ENCODE measurements at regions not wholly inside any gene's neighbourhood (a gene's known extent, or its start where the extent isn't known, plus 50 kb on each side); places are given as distances from the start of the nearest gene placed in this dataset.

- TF ChIP-seq POLR2AphosphoS5 (IDR thresholded peaks at IDR 0.05; ENCODE audit: low read depth, low read length): no peak
- no peak for TF ChIP-seq FOXP2 (optimal IDR thresholded peaks at IDR 0.05; ENCODE audit: borderline replicate concordance, extremely low read depth, extremely low read length, insufficient read depth)
- no peak for TF ChIP-seq REST (IDR thresholded peaks at IDR 0.05; ENCODE audit: insufficient read depth in 1 of 2, low read depth in 2 of 2, low read length in 2 of 2)
- no peak for TF ChIP-seq TAF1 (IDR thresholded peaks at IDR 0.05; ENCODE audit: borderline replicate concordance, insufficient read depth, low read length)
- no peak for TF ChIP-seq SIN3A (IDR thresholded peaks at IDR 0.05; ENCODE audit: borderline replicate concordance, insufficient read depth, low read length)
Measured at GRCh38 chrX:5290635-5291034, 938.0 kb downstream of the NLGN4X start.

- TF ChIP-seq POLR2AphosphoS5 (IDR thresholded peaks at IDR 0.05; ENCODE audit: low read depth, low read length): no peak
- TF ChIP-seq SIN3A (IDR thresholded peaks at IDR 0.05; ENCODE audit: borderline replicate concordance, insufficient read depth, low read length): no peak
- TF ChIP-seq TAF1 (IDR thresholded peaks at IDR 0.05; ENCODE audit: borderline replicate concordance, insufficient read depth, low read length): no peak
Measured at GRCh38 chrX:5278908-5279307, 949.8 kb downstream of the NLGN4X start.

- TF ChIP-seq TAF1 (IDR thresholded peaks at IDR 0.05; ENCODE audit: borderline replicate concordance, insufficient read depth, low read length) (no peak), POLR2AphosphoS5 (IDR thresholded peaks at IDR 0.05; ENCODE audit: low read depth, low read length) (no peak), SIN3A (IDR thresholded peaks at IDR 0.05; ENCODE audit: borderline replicate concordance, insufficient read depth, low read length) (no peak), FOXP2 (optimal IDR thresholded peaks at IDR 0.05; ENCODE audit: borderline replicate concordance, extremely low read depth, extremely low read length, insufficient read depth) (no peak), REST (IDR thresholded peaks at IDR 0.05; ENCODE audit: insufficient read depth in 1 of 2, low read depth in 2 of 2, low read length in 2 of 2) (no peak)
Measured at GRCh38 chrX:5265324-5265850, 963.3 kb downstream of the NLGN4X start.

- no peak for TF ChIP-seq SIN3A (IDR thresholded peaks at IDR 0.05; ENCODE audit: borderline replicate concordance, insufficient read depth, low read length)
- no peak for TF ChIP-seq FOXP2 (optimal IDR thresholded peaks at IDR 0.05; ENCODE audit: borderline replicate concordance, extremely low read depth, extremely low read length, insufficient read depth)
- no peak for TF ChIP-seq POLR2AphosphoS5 (IDR thresholded peaks at IDR 0.05; ENCODE audit: low read depth, low read length)
- no peak for TF ChIP-seq REST (IDR thresholded peaks at IDR 0.05; ENCODE audit: insufficient read depth in 1 of 2, low read depth in 2 of 2, low read length in 2 of 2)
- TF ChIP-seq TAF1 (IDR thresholded peaks at IDR 0.05; ENCODE audit: borderline replicate concordance, insufficient read depth, low read length): no peak
Measured at GRCh38 chrX:5250106-5250505, 978.6 kb downstream of the NLGN4X start.

- TF ChIP-seq SIN3A (IDR thresholded peaks at IDR 0.05; ENCODE audit: borderline replicate concordance, insufficient read depth, low read length) (no peak), FOXP2 (optimal IDR thresholded peaks at IDR 0.05; ENCODE audit: borderline replicate concordance, extremely low read depth, extremely low read length, insufficient read depth) (no peak), TAF1 (IDR thresholded peaks at IDR 0.05; ENCODE audit: borderline replicate concordance, insufficient read depth, low read length) (no peak), POLR2AphosphoS5 (IDR thresholded peaks at IDR 0.05; ENCODE audit: low read depth, low read length) (no peak), REST (IDR thresholded peaks at IDR 0.05; ENCODE audit: insufficient read depth in 1 of 2, low read depth in 2 of 2, low read length in 2 of 2) (no peak)
Measured at GRCh38 chrX:5242091-5242790, 986.4 kb downstream of the NLGN4X start.

Measured in PFSK-1 (cell line).